Loucy (cell line): ENCODE measurements at regions not wholly inside any gene's neighbourhood (a gene's known extent, or its start where the extent isn't known, plus 50 kb on each side); places are given as distances from the start of the nearest gene placed in this dataset.

Experiments used
- H2AFZ ChIP-seq: fragments of 200-600 bp; sonication (generic); 2 replicates; pipeline ENCODE4 v1.6.0; 2016; ENCODE audit warnings: antibody characterized with exemption, mild to moderate bottlenecking, low read length, moderate library complexity
- H3F3A ChIP-seq: fragments of 200-600 bp; 2 replicates; pipeline ENCODE4 v1.6.0; 2016; ENCODE audit warnings: antibody characterized with exemption, low read depth, mild to moderate bottlenecking
- H3K27me3 ChIP-seq: fragments of 200-600 bp; sonication (generic); 2 replicates; pipeline ENCODE4 v1.6.1; 2014; ENCODE audit warnings: low read length, mild to moderate bottlenecking; ENCODE audit not compliant: insufficient read depth, poor library complexity, severe bottlenecking
- H3K36me3 ChIP-seq: fragments of 200-600 bp; sonication (generic); 2 replicates; pipeline ENCODE4 v1.6.1; 2016; ENCODE audit warnings: low read length; ENCODE audit not compliant: insufficient read depth
- H3K4me1 ChIP-seq: fragments of 200-600 bp; sonication (generic); 2 replicates; pipeline ENCODE4 v1.5.1; 2014; ENCODE audit warnings: low read length, mild to moderate bottlenecking; ENCODE audit not compliant: insufficient read depth, poor library complexity, severe bottlenecking
- H3K4me2 ChIP-seq: fragments of 200-600 bp; sonication (generic); 2 replicates; pipeline ENCODE4 v1.6.0; 2014; ENCODE audit warnings: antibody characterized with exemption, low read length, low read depth, mild to moderate bottlenecking; ENCODE audit not compliant: poor library complexity, severe bottlenecking
- H3K4me3 ChIP-seq: fragments of 200-600 bp; sonication (generic); 2 replicates; pipeline ENCODE4 v1.5.1; 2014; ENCODE audit warnings: low read length, mild to moderate bottlenecking, mixed read lengths; ENCODE audit not compliant: poor library complexity, severe bottlenecking
- H3K79me2 ChIP-seq: fragments of 200-600 bp; sonication (generic); 2 replicates; pipeline ENCODE4 v1.6.1; 2014; ENCODE audit warnings: low read length; ENCODE audit not compliant: insufficient read depth
- H3K9ac ChIP-seq: fragments of 200-600 bp; sonication (generic); 2 replicates; pipeline ENCODE4 v1.6.0; 2014; ENCODE audit warnings: mild to moderate bottlenecking, low read depth, low read length, moderate library complexity; ENCODE audit not compliant: poor library complexity, severe bottlenecking
- H3K9me2 ChIP-seq: fragments of 200-600 bp; sonication (generic); replicated peaks from 2 replicates; pipeline ENCODE4 v1.6.1; 2016; ENCODE audit warnings: low read depth, low read length, mixed read lengths
- H3K9me3 ChIP-seq: fragments of 200-600 bp; sonication (generic); 2 replicates; pipeline ENCODE4 v1.6.1; 2014; ENCODE audit warnings: mild to moderate bottlenecking, antibody characterized with exemption, low read length, low read depth; ENCODE audit not compliant: insufficient read depth
- H4K20me1 ChIP-seq: fragments of 200-600 bp; sonication (generic); 2 replicates; pipeline ENCODE4 v1.6.0; 2014; ENCODE audit warnings: antibody characterized with exemption, low read length, mild to moderate bottlenecking; ENCODE audit not compliant: insufficient read depth, poor library complexity, severe bottlenecking
- EZH2phosphoT487 ChIP-seq: fragments of 200-600 bp; IDR thresholded peaks from 2 replicates; pipeline ENCODE4 v1.6.1; 2018; ENCODE audit warnings: antibody characterized with exemption, mild to moderate bottlenecking, moderate library complexity, borderline replicate concordance
- TF ChIP-seq, protein P1 (sequence below): fragments of 200-600 bp; sonication (generic); conservative IDR thresholded peaks from 2 replicates; pipeline ENCODE4 v1.5.1; 2014; ENCODE audit warnings: mild to moderate bottlenecking, antibody characterized with exemption, low read length

GRCh38 chr3:103025880-103026279 lies 591.1 kb downstream of the ZPLD1 start:
- Histone ChIP-seq H3K9me3 (no peaks in the 10 kb centered on the region), H3K9ac (no peak overlapping the region), H3F3A (no peaks in the 10 kb centered on the region), H3K36me3 (no peaks in the 10 kb centered on the region), H2AFZ (no peak overlapping the region; the same call in 1 of the 2 replicates), H3K4me3 (no peak overlapping the region), H3K4me2 (no peak overlapping the region), H3K27me3 (no peaks in the 10 kb centered on the region), H3K4me1 (no peaks in the 10 kb centered on the region), H3K79me2 (no peaks in the 10 kb centered on the region), H4K20me1 (no peaks in the 10 kb centered on the region), H3K9me2 (no peaks in the 10 kb centered on the region)
- TF ChIP-seq, protein P1, sequence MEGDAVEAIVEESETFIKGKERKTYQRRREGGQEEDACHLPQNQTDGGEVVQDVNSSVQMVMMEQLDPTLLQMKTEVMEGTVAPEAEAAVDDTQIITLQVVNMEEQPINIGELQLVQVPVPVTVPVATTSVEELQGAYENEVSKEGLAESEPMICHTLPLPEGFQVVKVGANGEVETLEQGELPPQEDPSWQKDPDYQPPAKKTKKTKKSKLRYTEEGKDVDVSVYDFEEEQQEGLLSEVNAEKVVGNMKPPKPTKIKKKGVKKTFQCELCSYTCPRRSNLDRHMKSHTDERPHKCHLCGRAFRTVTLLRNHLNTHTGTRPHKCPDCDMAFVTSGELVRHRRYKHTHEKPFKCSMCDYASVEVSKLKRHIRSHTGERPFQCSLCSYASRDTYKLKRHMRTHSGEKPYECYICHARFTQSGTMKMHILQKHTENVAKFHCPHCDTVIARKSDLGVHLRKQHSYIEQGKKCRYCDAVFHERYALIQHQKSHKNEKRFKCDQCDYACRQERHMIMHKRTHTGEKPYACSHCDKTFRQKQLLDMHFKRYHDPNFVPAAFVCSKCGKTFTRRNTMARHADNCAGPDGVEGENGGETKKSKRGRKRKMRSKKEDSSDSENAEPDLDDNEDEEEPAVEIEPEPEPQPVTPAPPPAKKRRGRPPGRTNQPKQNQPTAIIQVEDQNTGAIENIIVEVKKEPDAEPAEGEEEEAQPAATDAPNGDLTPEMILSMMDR, result peak; percentile 21; the same call in 1 of the 2 replicates
- no peak for TF ChIP-seq EZH2phosphoT487

GRCh38 chr3:103033841-103034240 lies 599.0 kb downstream of the ZPLD1 start:
- H3K4me3 ChIP-seq, result no peak overlapping the region
- no peaks in the 10 kb centered on the region for H3K9me2 ChIP-seq
- no peaks in the 10 kb centered on the region for H3K36me3 ChIP-seq
- H2AFZ ChIP-seq, result no peak overlapping the region
- no peak overlapping the region for H3K9ac ChIP-seq
- no peaks in the 10 kb centered on the region for H4K20me1 ChIP-seq
- TF ChIP-seq, protein P1, result no peak
- TF ChIP-seq EZH2phosphoT487, result no peak
- H3K9me3 ChIP-seq, result no peaks in the 10 kb centered on the region
- H3K4me1 ChIP-seq, result no peaks in the 10 kb centered on the region
- H3K27me3 ChIP-seq, result no peaks in the 10 kb centered on the region
- no peaks in the 10 kb centered on the region for H3F3A ChIP-seq
- H3K79me2 ChIP-seq, result no peaks in the 10 kb centered on the region
- H3K4me2 ChIP-seq, result no peak overlapping the region

GRCh38 chr3:103047640-103048039 lies 612.8 kb downstream of the ZPLD1 start:
- Histone ChIP-seq H4K20me1 (no peaks in the 10 kb centered on the region), H3F3A (peaks cover 5% of the 10 kb centered on the region), H3K9me2 (no peaks in the 10 kb centered on the region), H3K9me3 (no peaks in the 10 kb centered on the region), H3K4me2 (peak overlapping the region; percentile 68), H3K79me2 (no peaks in the 10 kb centered on the region), H3K4me3 (peak overlapping the region; percentile 24), H2AFZ (no peak overlapping the region), H3K4me1 (peaks cover 22% of the 10 kb centered on the region), H3K9ac (no peak overlapping the region), H3K27me3 (no peaks in the 10 kb centered on the region), H3K36me3 (no peaks in the 10 kb centered on the region)
- no peak for TF ChIP-seq EZH2phosphoT487
- TF ChIP-seq, protein P1, result no peak
